Lower leg skin (tissue), 4 donors: ENCODE measurements at regions not wholly inside any gene's neighbourhood (a gene's known extent, or its start where the extent isn't known, plus 50 kb on each side); places are given as distances from the start of the nearest gene placed in this dataset.
"Not testable (repeated sequence)": the region's sequence is repeated elsewhere in the genome, so short reads cannot be mapped to it uniquely, and the experiment has no call there.

Experiments
- DNase-seq, 2 donors: peaks; one replicate each; pipeline ENCODE4 v3.0.0-alpha.2; 2019; ENCODE audit warnings: low spot score in 2 of 2
- H3K4me3 ChIP-seq: fragments of 200-600 bp; sonication (generic); 2 replicates; pipeline ENCODE4 v1.5.1; 2017; ENCODE audit warnings: mild to moderate bottlenecking, low read depth; ENCODE audit not compliant: poor library complexity, severe bottlenecking
- CTCF ChIP-seq, 3 donors: fragments of 450-650 bp; IDR thresholded peaks; one replicate each; pipeline ENCODE4 v1.5.1; 2016; ENCODE audit warnings: antibody characterized with exemption in 3 of 3, mild to moderate bottlenecking in 3 of 3, moderate library complexity in 2 of 3
- POLR2A ChIP-seq, 2 donors: fragments of 450-650 bp; IDR thresholded peaks; one replicate each; pipeline ENCODE4 v1.6.1; 2016 to 2017; ENCODE audit warnings: antibody characterized with exemption in 2 of 2, mild to moderate bottlenecking in 1 of 2, moderate library complexity in 1 of 2
- whole genome bisulfite sequencing, 2 donors: methylation state at CpG; one replicate each; pipeline ENCODE4 v1.1.5; 2018; 5-methylcytosine and 5-hydroxymethylcytosine counted together
- intact Hi-C: fragments of 100-400 bp; cut with DNase I; formaldehyde crosslinking; loops from one replicate; pipeline ENCODE4 v1.15.0; 2023; ENCODE audit warnings: low total_unique reads

- no peak for TF ChIP-seq POLR2A (IDR thresholded peaks at IDR 0.05)
- TF ChIP-seq CTCF (IDR thresholded peaks at IDR 0.05) = no peak
- no peak for DNase-seq
- 79 to 90% methylated on average over 4 of the region's 4 CpGs for WGBS, 2 donors
- intact Hi-C loops = no loop called here
- no peak overlapping the region for H3K4me3 ChIP-seq
Observed at GRCh38 chr2:177000061-177000714, 212.4 kb upstream of the HNRNPA3 start.

DNA sequence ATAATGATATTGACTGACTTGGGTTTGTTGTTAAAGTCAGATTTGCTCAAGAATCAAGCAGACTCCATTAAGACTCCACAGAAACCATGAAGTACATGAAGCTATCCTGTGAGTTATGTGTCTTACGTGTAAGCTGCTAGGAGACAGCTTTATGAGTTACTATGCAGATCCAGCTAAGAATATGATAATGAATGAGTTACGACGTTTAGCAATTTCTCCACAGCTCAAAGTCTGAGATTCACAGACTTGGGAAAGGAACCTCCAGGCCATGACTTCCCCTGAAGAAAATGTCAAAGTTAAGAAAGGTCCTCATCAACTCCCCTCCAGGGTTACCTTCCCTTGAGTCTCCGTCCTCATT lies 211.9 kb upstream of the HNRNPA3 start:
- TF ChIP-seq CTCF (IDR thresholded peaks at IDR 0.05) (no peak), POLR2A (IDR thresholded peaks at IDR 0.05) (no peak)
- intact Hi-C loops = no loop called here
- no peak for DNase-seq
- WGBS, 2 donors = 84 to 90% methylated on average over 4 of the region's 4 CpGs
- no peak overlapping the region for H3K4me3 ChIP-seq

DNA sequence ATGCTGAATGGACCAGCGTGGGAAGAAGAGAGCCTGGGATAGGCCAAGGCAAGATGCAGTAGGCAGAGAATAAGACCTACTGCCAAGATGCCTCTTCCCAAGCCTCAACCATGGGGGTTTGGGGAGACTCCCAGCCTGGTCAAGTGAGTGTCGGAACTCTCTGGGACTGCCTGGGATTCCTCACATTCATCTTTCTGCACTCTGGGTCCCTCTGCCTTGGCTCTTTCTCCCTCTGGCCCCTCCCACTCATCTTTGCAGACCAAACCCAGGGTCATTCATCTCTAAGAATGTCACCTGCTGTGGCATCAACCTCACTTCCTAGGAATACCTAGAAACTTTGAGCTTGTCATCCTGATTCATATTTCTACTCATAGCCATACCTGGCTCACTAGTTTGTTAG lies 211.3 kb upstream of the HNRNPA3 start:
- 94 to 99% methylated on average over 2 of the region's 2 CpGs for WGBS, 2 donors

DNA sequence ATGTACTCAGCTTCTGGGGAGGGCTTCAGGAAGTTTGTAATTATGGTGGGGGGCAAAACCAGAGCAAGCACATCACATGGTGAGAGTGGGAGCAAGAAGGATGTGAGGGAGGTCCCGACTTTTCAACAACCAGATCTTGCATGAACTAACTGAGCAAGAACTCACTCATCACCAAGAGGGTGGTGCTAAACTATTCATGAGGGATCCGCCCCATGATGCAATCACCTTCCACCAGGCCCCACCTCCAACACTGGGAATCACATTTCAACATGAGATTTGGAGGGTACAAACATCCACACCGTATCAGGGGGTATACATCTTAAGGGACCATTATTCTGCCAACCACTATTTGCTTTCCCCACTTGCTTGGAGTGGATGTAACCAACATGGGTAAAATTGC lies 209.6 kb upstream of the HNRNPA3 start:
- intact Hi-C loops = no loop called here
- DNase-seq = no peak
- TF ChIP-seq POLR2A (IDR thresholded peaks at IDR 0.05) (no peak), CTCF (IDR thresholded peaks at IDR 0.05) (no peak)
- WGBS, 2 donors = 79 to 86% methylated on average over 3 of the region's 3 CpGs
- no peak overlapping the region for H3K4me3 ChIP-seq

More for the DNA sequence above, 211.3 kb upstream of the HNRNPA3 start:
- no peak overlapping the region for H3K4me3 ChIP-seq
- intact Hi-C loops = no loop called here
- TF ChIP-seq CTCF (IDR thresholded peaks at IDR 0.05) (no peak), POLR2A (IDR thresholded peaks at IDR 0.05) (no peak)
- DNase-seq = no peak

- intact Hi-C loops = not testable (repeated sequence)
Observed at GRCh38 chr2:177007726-177008125, 204.9 kb upstream of the HNRNPA3 start.

DNA sequence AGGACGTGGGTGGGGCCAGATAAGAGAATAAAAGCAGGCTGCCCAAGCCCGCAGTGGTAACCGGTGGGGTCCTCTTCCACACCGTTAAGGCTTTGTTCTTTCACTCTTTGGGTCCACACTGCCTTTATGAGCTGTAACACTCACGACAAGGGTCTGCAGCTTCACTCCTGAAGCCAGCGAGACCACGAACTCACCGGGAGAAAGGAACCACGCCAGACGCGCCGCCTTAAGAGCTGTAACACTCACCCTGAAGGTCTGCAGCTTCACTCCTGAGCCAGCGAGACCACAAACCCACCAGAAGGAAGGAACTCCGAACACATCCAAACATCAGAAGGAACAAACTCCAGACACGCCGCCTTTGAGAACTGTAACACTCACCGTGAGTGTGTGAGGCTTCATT lies 203.9 kb upstream of the HNRNPA3 start:
- DNase-seq, H3K4me3 ChIP-seq, intact Hi-C loops: not testable (repeated sequence)
- 86 to 90% methylated on average over 17 of the region's 17 CpGs for whole genome bisulfite sequencing, 2 donors

More at GRCh38 chr2:177007726-177008125, 204.9 kb upstream of the HNRNPA3 start:
- not testable (repeated sequence) for H3K4me3 ChIP-seq, DNase-seq
- 90 to 97% methylated on average over 20 of the region's 28 CpGs for WGBS, 2 donors

DNA sequence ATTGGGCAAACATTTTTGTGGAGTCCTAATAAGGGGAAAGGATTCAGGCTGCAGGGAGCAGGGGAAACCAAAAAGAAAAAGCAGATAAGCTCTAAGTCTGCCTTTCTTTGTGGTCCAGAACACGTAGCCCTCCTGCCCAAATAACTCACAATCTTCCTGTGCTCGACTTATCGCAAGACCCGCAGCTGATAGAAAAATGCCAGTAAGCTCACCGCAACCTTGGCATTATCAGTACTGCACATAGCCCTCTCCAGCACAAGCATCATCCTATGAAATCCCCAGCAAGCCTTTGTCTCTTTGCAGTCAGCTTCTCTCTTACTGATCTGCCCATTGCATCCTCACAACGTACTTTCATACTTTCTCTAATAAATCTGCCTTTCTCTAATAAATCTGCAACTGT lies 202.4 kb upstream of the HNRNPA3 start:
- TF ChIP-seq CTCF (IDR thresholded peaks at IDR 0.05) = no peak
- TF ChIP-seq POLR2A (IDR thresholded peaks at IDR 0.05) = no peak
- H3K4me3 ChIP-seq = no peak overlapping the region
- intact Hi-C loops = no loop called here
- no peak for DNase-seq
- WGBS, 2 donors = 83 to 84% methylated on average over 6 of the region's 6 CpGs
